ENCODE measurements at regions not wholly inside any gene's neighbourhood (a gene's known extent, or its start where the extent isn't known, plus 50 kb on each side); places are given as distances from the start of the nearest gene placed in this dataset.
"Not testable (repeated sequence)": the region's sequence is repeated elsewhere in the genome, so short reads cannot be mapped to it uniquely, and the experiment has no call there.

- TF ChIP-seq, protein P1, sequence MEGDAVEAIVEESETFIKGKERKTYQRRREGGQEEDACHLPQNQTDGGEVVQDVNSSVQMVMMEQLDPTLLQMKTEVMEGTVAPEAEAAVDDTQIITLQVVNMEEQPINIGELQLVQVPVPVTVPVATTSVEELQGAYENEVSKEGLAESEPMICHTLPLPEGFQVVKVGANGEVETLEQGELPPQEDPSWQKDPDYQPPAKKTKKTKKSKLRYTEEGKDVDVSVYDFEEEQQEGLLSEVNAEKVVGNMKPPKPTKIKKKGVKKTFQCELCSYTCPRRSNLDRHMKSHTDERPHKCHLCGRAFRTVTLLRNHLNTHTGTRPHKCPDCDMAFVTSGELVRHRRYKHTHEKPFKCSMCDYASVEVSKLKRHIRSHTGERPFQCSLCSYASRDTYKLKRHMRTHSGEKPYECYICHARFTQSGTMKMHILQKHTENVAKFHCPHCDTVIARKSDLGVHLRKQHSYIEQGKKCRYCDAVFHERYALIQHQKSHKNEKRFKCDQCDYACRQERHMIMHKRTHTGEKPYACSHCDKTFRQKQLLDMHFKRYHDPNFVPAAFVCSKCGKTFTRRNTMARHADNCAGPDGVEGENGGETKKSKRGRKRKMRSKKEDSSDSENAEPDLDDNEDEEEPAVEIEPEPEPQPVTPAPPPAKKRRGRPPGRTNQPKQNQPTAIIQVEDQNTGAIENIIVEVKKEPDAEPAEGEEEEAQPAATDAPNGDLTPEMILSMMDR (IDR thresholded peaks at IDR 0.05): not testable (repeated sequence)
- not testable (repeated sequence) for TF ChIP-seq POLR2A (IDR thresholded peaks at IDR 0.05)
Observed at GRCh38 chr5:68104217-68104616, 111.3 kb upstream of the PIK3R1 start.
